ENCODE measurements at regions not wholly inside any gene's neighbourhood (a gene's known extent, or its start where the extent isn't known, plus 50 kb on each side); places are given as distances from the start of the nearest gene placed in this dataset.
A peak's percentile ranks its signal among the peaks of the same experiment; 100 is the strongest.
"Not testable (repeated sequence)": the region's sequence is repeated elsewhere in the genome, so short reads cannot be mapped to it uniquely, and the experiment has no call there.

GRCh38 chr10:23966504-23967051 lies 242.4 kb upstream of the KIAA1217 start:
- DNase-seq, result peak; percentile 83

- DNase-seq, result peak; percentile 64
These were observed 240.6 kb upstream of the KIAA1217 start for GRCh38 chr10:23968301-23968700.

GRCh38 chr10:23974746-23975272 lies 234.1 kb upstream of the KIAA1217 start:
- DNase-seq, result no peak

GRCh38 chr10:23975431-23975830 lies 233.5 kb upstream of the KIAA1217 start:
- DNase-seq, result no peak

GRCh38 chr10:23976275-23976674 lies 232.7 kb upstream of the KIAA1217 start:
- DNase-seq, result no peak

GRCh38 chr10:23978317-23978716 lies 230.6 kb upstream of the KIAA1217 start:
- DNase-seq, result no peak

GRCh38 chr10:23980094-23980493 lies 228.8 kb upstream of the KIAA1217 start:
- no peak for DNase-seq

- no peak for DNase-seq
These were observed 227.2 kb upstream of the KIAA1217 start for GRCh38 chr10:23981520-23982309.

- DNase-seq, result not testable (repeated sequence)
These were observed 224.5 kb upstream of the KIAA1217 start for GRCh38 chr10:23984405-23984804.

- DNase-seq, result peak; percentile 65
These were observed 220.9 kb upstream of the KIAA1217 start for GRCh38 chr10:23988006-23988405.

- peak; percentile 45 for DNase-seq
These were observed 214.4 kb upstream of the KIAA1217 start for GRCh38 chr10:23994459-23995046.

GRCh38 chr10:23999445-23999844 lies 209.5 kb upstream of the KIAA1217 start:
- DNase-seq, result no peak

- no peak for DNase-seq
These were observed 208.6 kb upstream of the KIAA1217 start for GRCh38 chr10:24000271-24000813.

GRCh38 chr10:24006741-24007140 lies 202.2 kb upstream of the KIAA1217 start:
- no peak for DNase-seq

- DNase-seq, result no peak
These were observed 201.6 kb upstream of the KIAA1217 start for GRCh38 chr10:24007359-24007758.

GRCh38 chr10:24008164-24009091 lies 200.5 kb upstream of the KIAA1217 start:
- DNase-seq, result peak; percentile 38

GRCh38 chr10:24009115-24009514 lies 199.8 kb upstream of the KIAA1217 start:
- DNase-seq, result no peak

GRCh38 chr10:24009736-24010135 lies 199.2 kb upstream of the KIAA1217 start:
- DNase-seq, result no peak

- peak; percentile 20 for DNase-seq
These were observed 198.4 kb upstream of the KIAA1217 start for GRCh38 chr10:24010436-24010970.

- DNase-seq, result no peak
These were observed 196.6 kb upstream of the KIAA1217 start for GRCh38 chr10:24012249-24012803.

- DNase-seq, result no peak
These were observed 181.8 kb upstream of the KIAA1217 start for GRCh38 chr10:24027107-24027506.

Data from skin of body (tissue), 1 donor.